ENCODE measurements at regions not wholly inside any gene's neighbourhood (a gene's known extent, or its start where the extent isn't known, plus 50 kb on each side); places are given as distances from the start of the nearest gene placed in this dataset.

DNA sequence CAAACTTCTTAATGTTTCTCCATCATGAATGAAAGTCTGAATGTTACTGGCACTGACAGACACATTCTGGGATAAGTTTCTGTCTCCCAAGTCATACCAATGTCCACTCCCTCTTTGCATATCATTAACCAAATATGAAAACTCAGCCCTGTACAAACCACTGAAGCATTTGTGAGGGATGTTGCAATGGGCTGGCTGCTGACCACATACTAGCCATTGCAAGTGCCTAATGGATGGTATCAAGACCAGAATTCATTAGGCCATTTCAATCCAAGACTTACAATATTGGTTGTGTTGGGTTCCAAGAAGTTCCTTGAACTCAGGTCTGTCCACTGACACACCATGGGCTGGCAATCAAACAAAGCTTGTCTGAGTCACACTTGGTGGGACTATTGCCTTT is 73.8 kb downstream of the CBLN2 start:
- no peak for DNase-seq (ENCODE audit: low read depth)

DNA sequence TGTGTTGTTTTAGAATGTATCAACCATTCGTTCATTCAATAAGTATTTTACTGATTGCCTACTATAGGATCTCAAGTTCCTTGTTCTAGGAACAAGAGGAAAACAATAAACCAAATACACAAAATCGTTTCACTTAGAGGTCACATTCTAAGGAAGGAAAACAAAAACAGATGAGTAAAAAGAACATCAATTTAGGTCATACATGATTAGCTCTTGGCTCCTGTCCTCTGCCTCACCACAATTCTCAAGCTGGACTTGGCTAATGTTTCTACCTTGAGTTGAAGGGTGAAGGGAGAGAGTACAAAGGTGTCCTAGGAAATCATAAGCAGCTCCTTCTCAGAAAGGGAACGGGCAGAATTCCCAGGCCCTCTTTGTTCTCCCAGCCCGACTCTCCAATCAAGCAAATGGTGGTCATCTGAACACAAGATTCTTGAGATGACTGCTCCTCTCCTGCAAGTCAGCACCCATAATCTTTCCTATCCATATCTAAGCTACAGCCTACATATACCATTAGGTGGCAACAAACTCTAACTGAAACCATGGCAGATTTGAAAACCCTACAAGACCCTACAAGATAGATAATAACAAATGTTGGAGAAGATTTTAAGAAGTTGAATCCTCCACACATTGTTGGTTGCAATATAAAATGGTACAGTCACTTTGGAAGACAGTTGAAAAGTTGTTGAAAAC is 76.0 kb downstream of the CBLN2 start:
- DNase-seq (ENCODE audit: low read depth) = no peak

DNA sequence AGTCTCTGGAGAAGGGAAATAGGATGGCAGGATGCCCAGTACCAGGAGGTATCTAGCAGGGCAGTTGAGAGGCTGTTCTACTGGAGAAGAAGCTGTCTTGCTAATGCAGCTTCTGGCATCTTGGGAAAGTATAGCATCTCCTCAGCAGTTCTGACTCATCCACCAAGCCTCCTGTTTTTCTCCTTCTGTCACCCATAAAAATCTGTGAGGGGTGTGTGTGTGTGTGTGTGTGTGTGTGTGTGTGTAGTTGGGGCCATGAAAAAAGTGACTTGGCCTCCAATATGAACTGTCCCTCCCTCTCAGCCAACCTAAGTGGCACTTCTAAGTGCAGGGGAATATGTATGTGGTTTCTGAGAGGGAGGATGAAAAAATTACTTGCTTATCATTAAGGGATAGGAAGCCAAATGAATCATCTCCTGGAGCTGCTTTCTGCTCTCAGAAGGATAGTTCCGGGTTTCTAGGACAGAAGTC is 83.9 kb downstream of the CBLN2 start:
- peak; percentile 26 for DNase-seq (ENCODE audit: low read depth)

DNA sequence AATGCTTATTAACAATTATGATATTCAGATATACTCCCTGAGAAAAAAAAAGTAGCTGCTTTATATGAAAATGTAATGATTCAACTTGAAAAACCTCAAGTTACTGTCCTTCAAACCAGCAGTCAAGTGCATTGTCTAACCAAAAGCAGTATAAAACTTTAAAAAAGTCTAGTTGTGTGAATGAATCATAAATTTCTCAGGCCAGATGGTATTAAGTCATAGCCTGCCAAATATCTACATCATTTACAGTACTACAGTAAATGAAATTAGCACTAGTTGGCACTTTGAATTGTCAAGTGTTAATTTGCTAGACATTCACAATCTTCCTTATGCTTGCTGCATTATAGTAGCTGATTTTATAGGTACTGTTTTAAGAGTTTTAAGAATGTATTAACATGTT is 85.9 kb downstream of the CBLN2 start:
- no peak for DNase-seq (ENCODE audit: low read depth)

DNA sequence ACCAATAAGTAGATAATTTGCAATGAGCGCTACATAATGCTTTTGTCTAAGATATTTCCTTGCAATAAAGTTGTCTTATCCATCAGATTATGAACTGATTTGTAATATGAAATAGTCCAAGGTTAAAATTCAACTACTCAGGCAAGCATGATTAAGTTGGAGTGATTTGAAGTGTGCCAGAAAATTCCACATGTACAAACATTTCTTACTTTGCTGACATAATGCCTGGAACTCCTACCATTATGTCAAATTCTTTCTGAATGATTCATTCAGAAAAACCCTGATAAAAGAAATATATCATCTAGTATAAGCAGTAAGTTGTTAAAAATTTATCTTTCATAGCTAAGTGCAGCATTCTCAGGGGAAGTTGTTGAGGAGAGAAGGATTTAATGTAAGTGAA is 87.3 kb downstream of the CBLN2 start:
- peak; percentile 7 for DNase-seq (ENCODE audit: low read depth)

DNA sequence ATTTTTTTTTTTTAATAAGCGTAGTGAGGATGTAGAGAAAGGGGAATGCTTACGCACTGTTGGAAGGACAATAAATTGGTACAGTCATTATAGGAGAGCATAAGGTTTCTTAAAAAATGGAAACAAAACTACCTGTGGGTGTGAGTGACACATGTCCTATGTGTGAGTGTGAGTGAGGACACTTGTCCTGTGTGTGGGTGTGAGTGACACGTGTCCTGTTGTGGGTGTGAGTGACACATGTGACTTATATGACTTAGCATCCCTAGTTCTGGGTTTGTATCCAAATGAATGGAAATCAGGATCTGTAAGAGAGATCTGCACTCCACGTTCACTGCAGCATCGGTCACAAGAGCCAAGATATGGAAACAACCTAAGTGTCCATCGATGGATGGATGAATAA is 91.8 kb downstream of the CBLN2 start:
- no peak for DNase-seq (ENCODE audit: low read depth)

DNA sequence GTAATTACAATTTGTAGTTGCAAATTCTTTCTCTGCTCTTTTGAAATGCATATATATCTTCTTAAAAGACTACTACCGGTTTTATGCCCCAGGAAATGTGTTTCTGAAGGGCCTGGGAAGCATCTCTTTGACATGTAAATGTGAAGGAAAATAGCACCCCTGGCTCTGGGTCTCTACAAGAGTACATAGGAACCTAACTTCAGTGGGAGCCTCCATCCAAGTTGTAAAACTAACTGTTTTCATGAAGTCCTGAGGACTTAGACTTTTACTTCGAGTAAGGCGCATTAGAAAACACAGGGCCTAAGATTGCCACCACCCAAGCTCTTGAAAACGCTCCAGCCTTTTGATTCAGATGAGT is 99.4 kb downstream of the CBLN2 start:
- DNase-seq (ENCODE audit: low read depth) = no peak

DNA sequence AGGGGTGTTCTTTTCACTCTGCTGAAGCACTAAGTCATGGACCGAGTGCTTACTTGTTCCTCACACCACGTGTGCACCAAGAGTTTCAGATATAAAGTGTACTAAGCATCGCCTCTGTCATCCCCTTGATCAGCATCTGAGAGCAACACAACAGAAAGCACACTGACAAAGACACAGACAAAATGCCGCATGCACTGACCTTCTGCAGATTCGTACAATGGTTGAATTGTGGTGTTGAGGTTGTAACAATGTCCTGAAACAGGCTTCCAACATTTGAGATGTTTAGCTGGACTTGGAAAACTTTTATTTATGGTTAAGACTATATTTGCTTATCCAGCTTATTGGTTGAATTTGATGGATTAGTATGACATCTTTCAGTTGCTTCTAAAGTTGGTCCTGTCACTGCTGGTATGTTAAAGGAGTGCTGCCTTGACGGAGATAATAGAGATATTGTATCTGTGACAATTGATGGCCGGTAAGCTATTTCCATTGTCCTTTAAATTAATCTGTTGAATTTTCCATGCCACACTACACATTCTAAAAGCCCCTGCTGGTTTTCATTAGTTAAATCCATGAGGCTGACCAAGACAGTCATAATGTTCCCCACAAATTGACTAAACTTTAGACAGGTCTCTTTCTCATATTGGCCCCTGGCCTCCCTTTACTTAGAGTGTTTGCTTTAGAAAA is 99.9 kb downstream of the CBLN2 start:
- DNase-seq (ENCODE audit: low read depth) = no peak

DNA sequence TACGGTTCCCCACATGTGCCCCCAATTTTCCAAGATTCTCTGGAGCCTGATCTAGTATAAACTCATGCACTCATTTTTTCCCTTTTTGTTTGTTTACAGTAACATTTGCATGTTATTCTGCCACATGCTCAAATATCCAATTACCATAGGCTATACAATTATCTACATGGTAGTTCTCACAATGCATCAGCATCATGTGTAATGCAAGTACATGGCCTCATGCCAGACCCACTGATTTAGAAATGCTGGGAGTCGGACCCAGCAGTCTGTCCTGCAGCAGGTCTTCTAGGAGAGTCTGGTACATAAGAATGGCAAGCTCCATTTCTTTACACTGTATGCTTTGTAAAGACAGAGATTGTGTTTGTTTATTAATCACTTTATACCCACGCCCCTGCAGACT is 107.7 kb downstream of the CBLN2 start:
- DNase-seq (ENCODE audit: low read depth) = no peak

DNA sequence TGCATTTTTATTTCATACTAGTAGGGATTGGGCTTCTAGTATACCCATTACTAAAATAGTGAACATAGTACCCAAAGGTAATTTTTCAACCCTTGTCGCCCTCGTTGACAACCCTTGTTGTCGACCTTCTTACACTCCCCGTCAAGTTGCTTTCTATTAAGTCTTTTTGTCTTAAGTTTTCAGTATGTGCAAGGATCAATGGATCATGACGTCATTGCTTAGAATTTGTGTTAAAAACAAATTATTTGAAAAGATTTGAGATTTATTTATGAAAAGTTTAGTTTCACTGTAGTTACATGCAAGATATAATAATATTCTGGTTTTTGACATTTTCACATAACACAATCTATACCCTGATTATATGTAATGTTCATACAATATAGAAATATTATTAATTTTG is 110.4 kb downstream of the CBLN2 start:
- DNase-seq (ENCODE audit: low read depth) = no peak

DNA sequence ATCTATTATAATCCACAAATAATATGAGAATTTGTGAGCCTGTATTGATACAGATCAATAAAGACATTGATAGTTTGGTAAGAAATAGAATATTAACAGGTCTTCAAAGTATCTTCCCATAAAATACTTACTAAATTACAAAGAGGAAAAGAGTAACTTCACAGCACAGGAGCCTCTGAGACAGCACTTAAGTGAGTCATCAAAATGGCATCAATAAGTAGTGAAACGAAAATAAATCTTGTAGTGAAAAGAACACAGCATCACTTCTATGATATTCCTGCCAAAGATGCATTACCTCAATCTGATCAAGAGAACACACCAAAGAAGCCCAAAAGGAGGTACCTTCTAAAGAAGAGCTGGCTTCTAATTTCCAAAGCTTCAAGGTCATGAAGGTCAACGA is 116.4 kb downstream of the CBLN2 start:
- no peak for DNase-seq (ENCODE audit: low read depth)

DNA sequence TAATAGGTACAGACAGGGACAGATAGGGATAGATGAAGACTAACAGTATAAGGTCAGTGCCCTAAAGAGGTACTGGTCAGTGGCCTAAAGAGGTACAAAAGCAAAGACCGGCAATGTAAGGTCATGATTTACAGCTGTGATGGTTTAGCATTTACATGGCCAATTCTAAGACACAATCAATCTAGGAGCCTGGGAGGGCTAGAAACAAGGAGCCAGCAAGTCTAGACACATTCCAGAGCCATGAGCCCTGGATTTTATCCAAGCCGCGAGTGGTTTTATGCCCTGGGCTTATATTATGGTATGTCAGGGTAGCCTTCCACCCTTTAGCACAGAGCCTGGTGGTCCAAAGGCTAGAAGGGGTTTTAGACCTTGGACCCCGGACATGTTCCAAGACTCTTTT is 124.2 kb downstream of the CBLN2 start:
- peak; percentile 35 for DNase-seq (ENCODE audit: low read depth)

DNA sequence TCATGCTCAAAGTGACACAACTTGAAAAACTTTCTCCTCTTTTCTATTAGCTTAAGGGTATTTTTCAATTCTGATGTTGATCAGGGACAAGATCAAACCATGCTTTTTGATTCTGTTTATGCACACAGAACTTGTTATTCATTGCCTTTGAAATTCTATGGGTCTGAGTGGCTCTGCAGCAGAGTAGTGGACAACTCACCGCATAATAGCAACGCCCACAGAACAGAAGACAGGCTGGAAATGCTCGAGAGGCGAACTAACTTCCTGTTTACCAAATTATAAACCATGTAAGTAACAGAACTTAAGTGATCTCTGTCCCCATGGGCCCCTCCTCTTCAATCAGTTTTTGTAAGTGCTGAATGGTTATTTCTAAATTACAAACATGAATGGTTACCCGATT is 131.2 kb downstream of the CBLN2 start:
- no peak for DNase-seq (ENCODE audit: low read depth)

DNA sequence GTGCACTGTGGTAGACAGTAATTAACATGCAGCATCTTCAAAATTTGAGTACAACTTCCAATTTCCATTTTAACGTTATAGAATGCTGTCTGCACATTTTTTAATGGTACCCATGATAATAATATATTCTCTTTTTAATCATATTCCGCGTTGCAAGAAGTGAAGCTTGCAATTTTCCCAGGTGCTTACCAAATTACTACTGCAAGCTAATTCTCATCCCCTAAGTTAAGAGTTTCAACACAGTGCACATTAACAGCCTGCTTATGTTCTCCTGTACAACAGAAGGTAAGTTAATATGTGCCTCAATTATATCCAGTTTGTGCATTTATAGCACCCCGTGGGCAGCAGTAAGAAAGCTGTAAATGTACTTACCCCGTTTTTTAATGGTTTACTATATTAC is 132.9 kb downstream of the CBLN2 start:
- DNase-seq (ENCODE audit: low read depth) = no peak

DNA sequence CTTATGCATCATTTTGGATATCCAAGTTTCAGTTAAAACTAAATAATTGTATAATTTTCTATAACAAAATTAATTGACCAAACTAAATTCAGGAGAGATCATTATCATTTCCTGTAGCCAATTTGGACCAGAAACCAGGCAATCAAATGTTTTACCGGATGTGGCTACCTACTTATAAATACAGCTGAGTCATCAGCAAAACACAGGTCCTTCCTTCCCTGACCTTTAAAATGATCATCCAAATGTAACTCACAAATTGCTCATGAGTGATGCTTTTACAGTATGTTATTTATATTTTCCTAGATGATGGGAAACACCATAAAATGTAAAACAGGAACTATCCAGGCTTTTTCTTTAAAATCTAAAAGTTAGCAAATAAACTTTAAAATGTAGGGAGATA is 133.7 kb downstream of the CBLN2 start:
- no peak for DNase-seq (ENCODE audit: low read depth)

DNA sequence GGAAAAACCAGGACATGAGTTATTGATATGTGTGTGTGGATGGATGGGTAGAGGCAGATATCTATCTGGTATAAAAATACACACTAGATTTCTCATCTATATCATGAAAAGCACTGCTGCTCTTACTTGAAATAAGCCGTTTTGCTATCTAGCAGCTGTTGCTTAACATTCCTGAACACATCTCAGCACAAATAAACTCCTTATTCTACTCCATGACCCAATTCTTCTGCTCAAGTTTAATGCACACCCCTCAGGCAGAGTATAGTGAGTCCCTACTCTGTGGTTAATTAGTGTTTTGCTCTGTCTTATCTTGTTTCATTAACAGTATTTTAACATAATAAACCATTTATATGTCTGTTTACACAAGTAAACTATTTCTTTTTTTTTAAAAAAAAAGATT is 134.2 kb downstream of the CBLN2 start:
- DNase-seq (ENCODE audit: low read depth) = no peak

DNA sequence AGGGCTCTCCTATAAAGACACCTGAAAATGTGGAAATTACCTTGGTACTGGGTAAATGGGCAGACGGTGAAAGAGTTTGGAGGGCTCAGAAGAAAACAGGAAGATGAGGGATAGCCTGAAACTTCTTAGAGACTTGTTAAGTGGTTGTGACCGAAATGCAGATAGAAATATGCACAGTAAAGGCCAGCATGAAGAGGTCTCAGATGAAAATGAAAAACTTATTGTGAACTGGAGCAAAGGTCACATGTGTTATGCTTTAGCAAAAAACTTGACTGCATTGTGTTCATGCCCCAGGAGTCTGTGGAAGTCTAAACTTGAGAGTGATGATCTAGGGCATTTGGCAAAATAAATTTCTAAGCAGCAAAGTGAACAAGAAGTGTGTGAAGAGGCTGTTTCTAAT is 137.1 kb downstream of the CBLN2 start:
- DNase-seq (ENCODE audit: low read depth) = no peak

DNA sequence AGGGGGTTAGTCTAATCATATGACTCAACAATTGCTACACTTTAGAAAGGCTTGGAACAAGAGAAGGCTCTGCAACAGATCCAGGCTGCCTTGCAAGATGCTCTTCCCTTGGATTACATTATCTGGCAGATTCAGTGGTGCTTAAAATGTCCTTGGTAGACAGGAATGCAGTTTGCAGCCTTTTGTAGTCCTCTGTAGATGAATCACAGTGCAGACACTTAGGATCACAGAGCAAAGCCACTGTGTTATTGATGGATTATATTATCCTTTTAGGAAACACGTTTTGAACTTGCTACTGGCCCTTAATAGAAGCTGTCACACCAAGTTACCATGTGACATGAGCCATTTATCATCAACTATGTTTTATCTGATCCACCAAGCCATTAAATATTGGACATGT is 152.2 kb downstream of the CBLN2 start:
- no peak for DNase-seq (ENCODE audit: low read depth)

DNA sequence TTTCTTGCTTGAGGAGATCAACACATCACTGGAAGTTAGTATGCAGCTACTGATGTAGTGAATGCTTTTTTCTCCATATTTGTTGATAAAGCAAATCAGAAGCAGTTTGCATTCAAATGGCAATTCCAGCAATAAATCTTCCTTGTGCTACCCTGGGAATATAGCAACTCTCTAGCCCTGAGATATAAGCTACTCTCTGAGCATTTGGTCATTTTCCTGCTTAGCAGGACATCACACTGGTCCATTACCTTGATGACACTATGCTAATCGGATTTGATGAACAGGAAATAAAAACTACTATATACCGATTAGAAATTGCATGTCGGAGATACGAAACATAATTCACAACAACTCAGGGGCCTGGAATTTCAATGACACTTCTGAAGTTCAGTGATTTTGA is 152.7 kb downstream of the CBLN2 start:
- DNase-seq (ENCODE audit: low read depth) = no peak

DNA sequence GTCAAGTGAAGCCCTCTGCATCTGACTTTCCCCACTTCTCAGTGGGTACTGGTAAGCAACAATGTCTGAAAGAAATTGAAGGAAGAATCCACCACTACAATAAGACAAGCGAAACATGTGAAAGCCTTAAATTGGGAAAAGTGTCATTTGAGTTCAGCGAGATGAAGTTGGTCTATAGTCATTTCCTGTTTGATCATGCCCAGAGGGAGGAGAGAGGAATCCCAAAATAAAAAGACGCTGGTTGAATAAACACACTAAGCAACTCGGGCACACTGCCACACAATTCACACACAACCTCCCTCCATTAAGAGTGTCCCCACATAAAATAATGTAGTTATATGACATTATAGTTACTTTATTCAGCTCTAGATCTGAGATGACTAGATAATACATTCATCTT is 166.1 kb downstream of the CBLN2 start:
- DNase-seq (ENCODE audit: low read depth) = peak; percentile 3

DNA sequence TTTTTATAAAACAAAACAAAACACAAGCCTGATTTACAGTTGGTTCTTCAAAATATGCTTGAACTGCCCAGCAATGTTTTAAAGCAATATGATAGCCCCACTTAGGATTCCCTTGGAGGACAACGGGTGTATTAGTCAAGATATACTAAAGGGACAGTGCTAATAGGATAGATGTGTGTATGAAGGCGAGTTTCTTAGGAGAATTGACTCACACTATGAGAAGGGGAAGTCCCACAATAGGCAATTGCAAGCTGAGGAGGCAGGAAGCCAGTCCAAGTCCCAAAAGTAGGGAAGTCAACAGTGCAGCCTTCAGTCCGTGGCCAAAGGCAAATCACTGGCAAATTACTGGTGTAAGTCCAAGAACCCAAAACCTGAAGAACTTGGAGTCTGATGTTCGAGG is 167.9 kb downstream of the CBLN2 start:
- DNase-seq (ENCODE audit: low read depth) = peak; percentile 1

DNA sequence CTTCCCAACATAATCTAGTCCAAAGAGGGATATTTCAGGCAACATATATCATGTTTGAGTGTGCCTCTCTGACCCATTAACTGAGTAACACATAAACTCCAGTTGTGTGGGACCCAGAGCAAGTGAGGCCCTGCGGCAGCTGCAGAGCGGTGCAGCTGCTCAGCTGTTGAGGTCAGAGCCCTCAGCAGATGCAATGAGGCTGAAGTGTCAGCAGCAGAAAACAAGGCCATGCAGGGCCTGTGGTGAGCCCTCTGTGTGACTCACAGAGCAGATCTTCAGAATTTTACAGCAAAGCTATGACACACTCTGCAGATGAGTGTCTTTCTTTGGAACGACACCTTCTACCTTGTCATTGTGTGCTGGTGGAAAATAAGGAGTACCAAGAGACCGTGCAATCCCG is 168.5 kb downstream of the CBLN2 start:
- peak; percentile 55 for DNase-seq (ENCODE audit: low read depth)

DNA sequence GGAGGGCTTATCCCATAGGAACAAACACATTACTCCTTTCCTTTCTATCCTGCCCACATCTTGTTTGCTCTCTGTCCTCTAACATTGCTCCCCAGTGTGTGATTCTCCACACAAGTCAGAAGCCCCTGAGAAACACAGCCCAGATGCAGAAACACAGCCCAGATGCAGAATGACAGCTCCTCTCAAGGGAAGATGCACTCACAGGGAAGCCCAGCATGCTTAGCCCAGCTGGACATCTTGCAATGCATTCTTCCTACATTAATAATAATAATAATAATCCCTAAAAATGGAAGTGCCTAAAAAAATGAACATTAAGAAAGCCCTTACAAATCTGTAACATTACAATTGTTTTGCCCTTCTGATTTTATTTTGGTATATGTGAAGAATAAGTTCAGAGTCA is 172.1 kb downstream of the CBLN2 start:
- DNase-seq (ENCODE audit: low read depth) = no peak

DNA sequence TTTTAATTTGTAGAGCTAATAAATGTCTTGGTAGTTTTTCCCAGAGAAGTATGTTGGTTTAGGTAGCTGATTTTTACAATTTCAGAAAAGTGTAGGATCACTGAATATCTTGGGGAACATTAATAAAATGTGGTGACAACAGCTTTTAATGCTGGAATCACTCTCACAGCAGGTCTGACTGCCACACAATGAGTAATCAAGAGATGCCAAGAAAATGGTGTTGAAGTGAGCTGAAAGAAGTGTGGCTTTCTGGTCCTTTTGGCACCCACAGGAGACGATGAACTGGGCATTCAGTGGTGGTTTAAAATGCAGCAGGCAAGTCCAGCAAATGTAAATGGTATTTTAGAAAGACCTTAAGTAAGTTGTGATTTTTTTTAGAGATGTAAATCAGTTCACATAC is 175.8 kb downstream of the CBLN2 start:
- no peak for DNase-seq (ENCODE audit: low read depth)
